Right lobe of liver (tissue), 6 donors: ENCODE measurements at regions not wholly inside any gene's neighbourhood (a gene's known extent, or its start where the extent isn't known, plus 50 kb on each side); places are given as distances from the start of the nearest gene placed in this dataset.
"Not testable (repeated sequence)": the region's sequence is repeated elsewhere in the genome, so short reads cannot be mapped to it uniquely, and the experiment has no call there.

ENCODE experiments used
- ATAC-seq, 4 donors: fragments of 200-7000 bp; cut with Tn5 transposase; one replicate each; pipeline ENCODE4 v1.9.1; 2020; ENCODE audit warnings: mild to moderate bottlenecking in 4 of 4, moderate library complexity in 4 of 4
- DNase-seq, 3 donors: peaks; one replicate each; pipeline ENCODE4 v3.0.0-alpha.2; 2020
- H3K27ac ChIP-seq, 3 donors: fragments of 200-600 bp; one replicate each; pipeline ENCODE4 v1.8.0; 2022
- H3K27me3 ChIP-seq, 2 donors: fragments of 200-600 bp; one replicate each; pipeline ENCODE4 v1.8.0; 2022
- H3K36me3 ChIP-seq, 4 donors: fragments of 200-600 bp; sonication (generic) in 1 of 4; one replicate each; pipeline versions ENCODE4 v1.5.1 to v1.8.0; 2017 to 2022; ENCODE audit warnings: control low read depth in 1 of 4
- H3K4me1 ChIP-seq, 4 donors: fragments of 200-600 bp; sonication (generic) in 1 of 4; one replicate each; pipeline versions ENCODE4 v1.5.1 to v1.8.0; 2017 to 2022; ENCODE audit warnings: control low read depth in 1 of 4
- H3K4me3 ChIP-seq, 3 donors: fragments of 200-600 bp; one replicate each; pipeline ENCODE4 v1.8.0; 2022
- H3K9me3 ChIP-seq, 4 donors: fragments of 200-600 bp; sonication (generic) in 1 of 4; one replicate each; pipeline versions ENCODE4 v1.5.1 to v1.8.0; 2017 to 2022; ENCODE audit warnings: control low read depth in 1 of 4
- POLR2A ChIP-seq: fragments of 450-650 bp; IDR thresholded peaks from one replicate; pipeline ENCODE4 v1.6.1; 2017; ENCODE audit warnings: antibody characterized with exemption, mild to moderate bottlenecking
- whole genome bisulfite sequencing: methylation state at CpG from one replicate; pipeline ENCODE4 v1.1.6; 2018; ENCODE audit warnings: low coverage, low lambda C conversion rate; ENCODE audit not compliant: insufficient coverage; ENCODE audit errors: missing lambda C conversion rate; 5-methylcytosine and 5-hydroxymethylcytosine counted together
- intact Hi-C, 2 donors: fragments of 100-400 bp; cut with DNase I; formaldehyde crosslinking; loops; one replicate each; pipeline versions ENCODE4 v1.11.2 to v1.14.1; 2022
- TF ChIP-seq, protein P1 (sequence below), 4 donors: fragments of 200-600 bp in 3 of 4; fragments of 450-650 bp in 1 of 4; IDR thresholded peaks; one replicate each; pipeline versions ENCODE4 v1.5.1 to v1.8.0; 2016 to 2022; ENCODE audit warnings: antibody characterized with exemption in 4 of 4, mild to moderate bottlenecking in 2 of 4
- donor health status: DM: no; HTN: yes; CAD: no.
- donor health status: DM: no; HTN: no; CAD: no.
- donor health status: DM: no; HTN: no; CAD: no.
- donor health status: DM: no; HTN: yes; CAD: no.
- donor health status: DM: no; HTN: yes; CAD: no.

DNA sequence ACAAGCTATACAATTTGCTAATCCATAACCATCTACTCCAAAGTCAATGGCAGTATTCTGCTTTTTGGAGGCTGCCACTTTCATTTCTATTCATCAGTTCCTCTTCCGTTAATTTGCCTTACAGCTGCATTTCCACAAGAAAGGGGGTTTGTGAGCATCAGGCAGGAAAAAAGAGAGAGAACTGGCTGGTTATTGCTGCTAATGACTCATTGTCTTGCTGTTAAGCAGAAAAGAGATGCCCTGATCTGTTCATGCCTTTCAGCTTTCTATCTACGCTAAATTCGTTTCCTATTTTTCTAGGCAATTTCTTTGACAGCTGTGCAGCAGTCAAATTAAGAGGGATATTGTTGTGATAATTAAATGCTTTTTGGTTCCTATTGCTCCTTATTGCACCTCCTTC, 65.9 kb upstream of the GNAQ start:
- Histone ChIP-seq H3K4me1 (no peaks in the 10 kb centered on the region), H3K36me3 (no peaks in the 10 kb centered on the region), H3K9me3 (no peaks in the 10 kb centered on the region), H3K27ac (no peak overlapping the region), H3K27me3 (no peaks in the 10 kb centered on the region), H3K4me3 (no peak overlapping the region)
- intact Hi-C loops = no loop called here
- TF ChIP-seq, protein P1, sequence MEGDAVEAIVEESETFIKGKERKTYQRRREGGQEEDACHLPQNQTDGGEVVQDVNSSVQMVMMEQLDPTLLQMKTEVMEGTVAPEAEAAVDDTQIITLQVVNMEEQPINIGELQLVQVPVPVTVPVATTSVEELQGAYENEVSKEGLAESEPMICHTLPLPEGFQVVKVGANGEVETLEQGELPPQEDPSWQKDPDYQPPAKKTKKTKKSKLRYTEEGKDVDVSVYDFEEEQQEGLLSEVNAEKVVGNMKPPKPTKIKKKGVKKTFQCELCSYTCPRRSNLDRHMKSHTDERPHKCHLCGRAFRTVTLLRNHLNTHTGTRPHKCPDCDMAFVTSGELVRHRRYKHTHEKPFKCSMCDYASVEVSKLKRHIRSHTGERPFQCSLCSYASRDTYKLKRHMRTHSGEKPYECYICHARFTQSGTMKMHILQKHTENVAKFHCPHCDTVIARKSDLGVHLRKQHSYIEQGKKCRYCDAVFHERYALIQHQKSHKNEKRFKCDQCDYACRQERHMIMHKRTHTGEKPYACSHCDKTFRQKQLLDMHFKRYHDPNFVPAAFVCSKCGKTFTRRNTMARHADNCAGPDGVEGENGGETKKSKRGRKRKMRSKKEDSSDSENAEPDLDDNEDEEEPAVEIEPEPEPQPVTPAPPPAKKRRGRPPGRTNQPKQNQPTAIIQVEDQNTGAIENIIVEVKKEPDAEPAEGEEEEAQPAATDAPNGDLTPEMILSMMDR (IDR thresholded peaks at IDR 0.05) = no peak
- no peak for TF ChIP-seq POLR2A
- WGBS = 31% methylated on average over 3 of the region's 3 CpGs
- peak; percentile 35 to 53 (median 44) for ATAC-seq
- DNase-seq = no peak

DNA sequence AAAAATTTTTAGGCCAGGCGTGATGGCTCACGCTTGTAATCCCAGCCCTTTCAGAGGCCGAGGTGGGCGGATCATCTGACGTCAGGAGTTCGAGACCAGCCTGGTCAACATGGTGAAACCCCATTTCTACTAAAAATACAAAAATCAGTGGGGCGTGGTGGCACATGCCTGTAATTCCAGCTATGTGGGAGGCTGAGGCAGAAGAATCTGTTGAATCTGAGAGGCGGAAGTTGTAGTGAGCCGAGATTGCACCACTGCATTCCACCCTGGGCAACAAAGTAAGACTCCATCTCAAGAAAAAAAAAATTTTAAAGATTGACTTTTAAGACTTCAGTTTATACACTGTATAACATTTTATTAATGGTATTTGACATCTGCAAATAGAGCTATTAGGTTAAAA, 60.1 kb upstream of the GNAQ start:
- no peak for TF ChIP-seq POLR2A
- TF ChIP-seq, protein P1 (IDR thresholded peaks at IDR 0.05) = no peak
- H3K27ac ChIP-seq = no peak overlapping the region
- DNase-seq (no peak), ATAC-seq (no peak)
- H3K27me3 ChIP-seq = no peaks in the 10 kb centered on the region
- intact Hi-C loops = no loop called here
- H3K9me3 ChIP-seq = no peaks in the 10 kb centered on the region
- no peaks in the 10 kb centered on the region for H3K4me1 ChIP-seq
- no peak overlapping the region for H3K4me3 ChIP-seq
- H3K36me3 ChIP-seq = no peaks in the 10 kb centered on the region
- WGBS = 86% methylated on average over 9 of the region's 9 CpGs

DNA sequence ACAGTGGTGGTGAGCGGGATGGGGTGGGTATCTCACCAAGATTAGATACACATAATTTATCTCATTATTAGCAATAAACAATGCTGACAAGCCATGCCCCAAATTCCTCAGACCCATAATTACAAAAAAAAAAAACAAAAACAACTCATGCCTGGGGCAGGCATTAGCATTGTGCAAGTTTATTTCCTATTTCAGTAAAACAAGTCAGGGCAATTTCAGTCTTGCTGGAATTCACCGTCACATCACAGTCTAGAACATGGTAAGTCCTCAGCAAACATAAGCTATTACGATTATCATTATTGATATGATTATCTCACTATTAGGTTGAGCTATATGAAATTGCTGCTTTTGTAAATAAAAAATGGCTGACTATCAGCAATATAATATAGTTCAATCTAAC, 57.5 kb upstream of the GNAQ start:
- Histone ChIP-seq H3K27me3 (no peaks in the 10 kb centered on the region), H3K36me3 (no peaks in the 10 kb centered on the region), H3K4me1 (no peaks in the 10 kb centered on the region), H3K4me3 (no peak overlapping the region), H3K27ac (no peak overlapping the region), H3K9me3 (no peaks in the 10 kb centered on the region)
- WGBS = 71% methylated on average over 3 of the region's 3 CpGs
- ATAC-seq (no peak), DNase-seq (no peak)
- TF ChIP-seq, protein P1 (IDR thresholded peaks at IDR 0.05) = no peak
- TF ChIP-seq POLR2A = no peak
- intact Hi-C loops = no loop called here

DNA sequence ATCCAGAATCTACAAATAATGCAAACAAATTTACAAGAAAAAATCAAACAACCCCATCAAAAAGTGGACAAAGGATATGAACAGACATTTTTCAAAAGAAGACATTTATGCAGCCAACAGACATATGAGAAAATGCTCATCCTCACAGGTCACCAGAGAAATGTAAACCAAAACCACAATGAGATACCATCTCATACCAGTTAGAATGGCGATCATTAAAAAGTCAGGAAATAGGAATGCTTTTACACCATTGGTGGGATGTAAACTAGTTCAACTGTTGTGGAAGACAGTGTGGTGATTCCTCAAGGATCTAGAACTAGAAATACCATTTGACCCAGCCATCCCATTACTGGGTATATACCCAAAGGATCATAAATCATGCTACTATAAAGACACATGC, 56.6 kb upstream of the GNAQ start:
- H3K27ac ChIP-seq, H3K36me3 ChIP-seq, H3K9me3 ChIP-seq, H3K4me3 ChIP-seq, intact Hi-C loops, H3K4me1 ChIP-seq, H3K27me3 ChIP-seq, ATAC-seq, DNase-seq: not testable (repeated sequence)
- 100% methylated on average over 1 of the region's 1 CpG for WGBS
